NT2/D1 (cell line): ENCODE measurements at regions not wholly inside any gene's neighbourhood (a gene's known extent, or its start where the extent isn't known, plus 50 kb on each side); places are given as distances from the start of the nearest gene placed in this dataset.
"Not testable (repeated sequence)": the region's sequence is repeated elsewhere in the genome, so short reads cannot be mapped to it uniquely, and the experiment has no call there.

ENCODE experiments used
- SUZ12 ChIP-seq: IDR thresholded peaks from 2 replicates; pipeline ENCODE4 v1.6.1; 2011; ENCODE audit not compliant: insufficient read length, insufficient read depth; ENCODE audit errors: extremely low read depth
- YY1 ChIP-seq: IDR thresholded peaks from 2 replicates; pipeline ENCODE4 v1.6.1; 2011; ENCODE audit not compliant: insufficient read length, insufficient read depth
- ZNF274 ChIP-seq: IDR thresholded peaks from 2 replicates; pipeline ENCODE4 v1.6.1; 2011; ENCODE audit warnings: mild to moderate bottlenecking, low read depth, low read length

GRCh38 chr9:72433616-72434267, 68.7 kb upstream of the ZFAND5 start:
- not testable (repeated sequence) for TF ChIP-seq YY1, ZNF274, SUZ12
